HFFc6 (cell line): ENCODE measurements at regions not wholly inside any gene's neighbourhood (a gene's known extent, or its start where the extent isn't known, plus 50 kb on each side); places are given as distances from the start of the nearest gene placed in this dataset.

Source experiments
- DNase-seq: peaks from one replicate; pipeline ENCODE4 v3.0.0-alpha.2; 2018
- H3K27ac Mint-ChIP-seq: 2 replicates; pipeline ENCODE4 v1.8.0; 2020; ENCODE audit warnings: mild to moderate bottlenecking, mixed read lengths
- H3K27me3 Mint-ChIP-seq: 2 replicates; pipeline ENCODE4 v1.8.0; 2021; ENCODE audit warnings: mild to moderate bottlenecking, moderate library complexity, mixed read lengths; ENCODE audit not compliant: insufficient read depth
- H3K36me3 Mint-ChIP-seq: 2 replicates; pipeline ENCODE4 v1.8.0; 2021; ENCODE audit warnings: low read depth, mixed read lengths
- H3K4me1 Mint-ChIP-seq: 2 replicates; pipeline ENCODE4 v1.8.0; 2020; ENCODE audit warnings: low read depth, mixed read lengths
- H3K4me3 Mint-ChIP-seq: 2 replicates; pipeline ENCODE4 v1.8.0; 2020; ENCODE audit warnings: mild to moderate bottlenecking, moderate library complexity, mixed read lengths
- H3K9me3 Mint-ChIP-seq: 2 replicates; pipeline ENCODE4 v1.8.0; 2020; ENCODE audit warnings: mild to moderate bottlenecking, mixed read lengths
- CTCF ChIP-seq: fragments of 200-600 bp; sonication (generic); IDR thresholded peaks from 2 replicates; pipeline ENCODE4 v1.5.0; 2021; ENCODE audit warnings: antibody characterized with exemption, mild to moderate bottlenecking

- DNase-seq = no peak
- H3K27me3 Mint-ChIP-seq = no peaks in the 10 kb centered on the region; the same call in 1 of the 2 replicates
- H3K4me1 Mint-ChIP-seq = no peaks in the 10 kb centered on the region
- H3K9me3 Mint-ChIP-seq = peaks cover 17% of the 10 kb centered on the region
- H3K4me3 Mint-ChIP-seq = no peak overlapping the region
- no peak overlapping the region for H3K27ac Mint-ChIP-seq
- no peaks in the 10 kb centered on the region for H3K36me3 Mint-ChIP-seq
- no peak for TF ChIP-seq CTCF
Measured at GRCh38 chr4:181213551-181213950, 1029.7 kb upstream of the TENM3 start.

GRCh38 chr4:181216501-181216900 lies 1026.7 kb upstream of the TENM3 start:
- no peak overlapping the region for H3K27ac Mint-ChIP-seq
- H3K4me1 Mint-ChIP-seq = no peaks in the 10 kb centered on the region
- DNase-seq = no peak
- H3K27me3 Mint-ChIP-seq = no peaks in the 10 kb centered on the region; the same call in 1 of the 2 replicates
- H3K9me3 Mint-ChIP-seq = peaks cover 5% of the 10 kb centered on the region
- H3K4me3 Mint-ChIP-seq = no peak overlapping the region
- H3K36me3 Mint-ChIP-seq = no peaks in the 10 kb centered on the region
- TF ChIP-seq CTCF = no peak

GRCh38 chr4:181219783-181220416 lies 1023.3 kb upstream of the TENM3 start:
- Mint-ChIP-seq H3K27me3 (no peaks in the 10 kb centered on the region; the same call in 1 of the 2 replicates), H3K4me1 (no peaks in the 10 kb centered on the region), H3K36me3 (no peaks in the 10 kb centered on the region), H3K4me3 (no peak overlapping the region), H3K27ac (no peak overlapping the region), H3K9me3 (peaks cover 12% of the 10 kb centered on the region; the same call in 1 of the 2 replicates)
- no peak for DNase-seq
- TF ChIP-seq CTCF = no peak

- Mint-ChIP-seq H3K9me3 (peaks cover 13% of the 10 kb centered on the region; the same call in 1 of the 2 replicates), H3K4me3 (no peak overlapping the region), H3K4me1 (no peaks in the 10 kb centered on the region), H3K36me3 (no peaks in the 10 kb centered on the region; the same call in 1 of the 2 replicates), H3K27ac (no peak overlapping the region), H3K27me3 (0 out of 2 replicates have a peak, but pooled peaks cover 4% of the 10 kb centered on the region)
- no peak for TF ChIP-seq CTCF
- DNase-seq = no peak
Measured at GRCh38 chr4:181224852-181225251, 1018.4 kb upstream of the TENM3 start.

- DNase-seq = no peak
- Mint-ChIP-seq H3K36me3 (no peaks in the 10 kb centered on the region; the same call in 1 of the 2 replicates), H3K4me3 (no peak overlapping the region), H3K27me3 (0 out of 2 replicates have a peak, but pooled peaks cover 4% of the 10 kb centered on the region), H3K9me3 (peaks cover 13% of the 10 kb centered on the region; the same call in 1 of the 2 replicates), H3K27ac (no peak overlapping the region), H3K4me1 (no peaks in the 10 kb centered on the region)
- TF ChIP-seq CTCF = no peak
Measured at GRCh38 chr4:181225616-181226261, 1017.5 kb upstream of the TENM3 start.
